Smooth muscle cell (in vitro differentiated cells): ENCODE measurements at regions not wholly inside any gene's neighbourhood (a gene's known extent, or its start where the extent isn't known, plus 50 kb on each side); places are given as distances from the start of the nearest gene placed in this dataset.

Source experiments
- DNase-seq: peaks from one replicate; lab custom pipeline; 2025; ENCODE audit not compliant: unreplicated experiment; lab: John Stamatoyannopoulos, UW
- H2AFZ ChIP-seq: fragments of 200-600 bp; sonication (generic); 2 replicates; pipeline ENCODE4 v1.6.0; 2016; ENCODE audit warnings: antibody characterized with exemption, low read depth, mild to moderate bottlenecking
- H3F3A ChIP-seq: fragments of 200-600 bp; sonication (generic); 2 replicates; pipeline ENCODE4 v1.6.0; 2017; ENCODE audit warnings: antibody characterized with exemption, low read depth
- H3K27ac ChIP-seq: fragments of 200-600 bp; sonication (generic); 2 replicates; pipeline ENCODE4 v1.5.1; 2016; ENCODE audit warnings: low read depth, mild to moderate bottlenecking
- H3K27me3 ChIP-seq: fragments of 200-600 bp; sonication (generic); 2 replicates; pipeline ENCODE4 v1.6.1; 2016; ENCODE audit warnings: low read depth, mild to moderate bottlenecking
- H3K36me3 ChIP-seq: fragments of 200-600 bp; sonication (generic); 2 replicates; pipeline ENCODE4 v1.5.1; 2016; ENCODE audit warnings: low read depth
- H3K4me1 ChIP-seq: fragments of 200-600 bp; sonication (generic); 2 replicates; pipeline ENCODE4 v1.5.1; 2016; ENCODE audit warnings: low read depth
- H3K4me2 ChIP-seq: fragments of 200-600 bp; sonication (generic); 2 replicates; pipeline ENCODE4 v1.6.0; 2016; ENCODE audit warnings: mild to moderate bottlenecking
- H3K4me3 ChIP-seq: fragments of 200-600 bp; sonication (generic); 2 replicates; pipeline ENCODE4 v1.5.1; 2016; ENCODE audit warnings: mild to moderate bottlenecking
- H3K79me2 ChIP-seq: fragments of 200-600 bp; sonication (generic); 2 replicates; pipeline ENCODE4 v1.6.0; 2016; ENCODE audit warnings: low read depth, mild to moderate bottlenecking
- H3K9ac ChIP-seq: fragments of 200-600 bp; sonication (generic); 2 replicates; pipeline ENCODE4 v1.6.0; 2016; ENCODE audit warnings: low read depth
- H3K9me3 ChIP-seq: fragments of 200-600 bp; sonication (generic); replicated peaks from 2 replicates; pipeline ENCODE4 v1.5.1; 2016; ENCODE audit warnings: low read depth
- H4K20me1 ChIP-seq: fragments of 200-600 bp; sonication (generic); 2 replicates; pipeline ENCODE4 v1.6.0; 2016; ENCODE audit warnings: low read depth
- CTCF ChIP-seq: fragments of 200-600 bp; sonication (generic); IDR thresholded peaks from 2 replicates; pipeline ENCODE4 v1.5.1; 2017; ENCODE audit warnings: borderline replicate concordance, mild to moderate bottlenecking, antibody characterized with exemption; ENCODE audit not compliant: insufficient read depth, poor library complexity, severe bottlenecking
- WGBS: methylation state at CpG from one replicate; pipeline ENCODE4 v1.1.7; 2016; ENCODE audit warnings: low lambda C conversion rate; 5-methylcytosine and 5-hydroxymethylcytosine counted together

- no peak overlapping the region for H3K27ac ChIP-seq
- H3F3A ChIP-seq: no peaks in the 10 kb centered on the region
- no peaks in the 10 kb centered on the region for H3K27me3 ChIP-seq
- no peak overlapping the region for H2AFZ ChIP-seq
- no peak for TF ChIP-seq CTCF
- no peak overlapping the region for H3K4me2 ChIP-seq
- no peaks in the 10 kb centered on the region for H3K36me3 ChIP-seq
- no peaks in the 10 kb centered on the region for H3K79me2 ChIP-seq
- DNase-seq: no peak
- H3K4me3 ChIP-seq: no peak overlapping the region
- H3K9me3 ChIP-seq: no peaks in the 10 kb centered on the region
- no peaks in the 10 kb centered on the region for H4K20me1 ChIP-seq
- 88% methylated on average over 3 of the region's 3 CpGs for WGBS
- no peak overlapping the region for H3K9ac ChIP-seq
- no peaks in the 10 kb centered on the region for H3K4me1 ChIP-seq
These were observed 512.7 kb upstream of the JAG1 start for GRCh38 chr20:11186301-11187008.

DNA sequence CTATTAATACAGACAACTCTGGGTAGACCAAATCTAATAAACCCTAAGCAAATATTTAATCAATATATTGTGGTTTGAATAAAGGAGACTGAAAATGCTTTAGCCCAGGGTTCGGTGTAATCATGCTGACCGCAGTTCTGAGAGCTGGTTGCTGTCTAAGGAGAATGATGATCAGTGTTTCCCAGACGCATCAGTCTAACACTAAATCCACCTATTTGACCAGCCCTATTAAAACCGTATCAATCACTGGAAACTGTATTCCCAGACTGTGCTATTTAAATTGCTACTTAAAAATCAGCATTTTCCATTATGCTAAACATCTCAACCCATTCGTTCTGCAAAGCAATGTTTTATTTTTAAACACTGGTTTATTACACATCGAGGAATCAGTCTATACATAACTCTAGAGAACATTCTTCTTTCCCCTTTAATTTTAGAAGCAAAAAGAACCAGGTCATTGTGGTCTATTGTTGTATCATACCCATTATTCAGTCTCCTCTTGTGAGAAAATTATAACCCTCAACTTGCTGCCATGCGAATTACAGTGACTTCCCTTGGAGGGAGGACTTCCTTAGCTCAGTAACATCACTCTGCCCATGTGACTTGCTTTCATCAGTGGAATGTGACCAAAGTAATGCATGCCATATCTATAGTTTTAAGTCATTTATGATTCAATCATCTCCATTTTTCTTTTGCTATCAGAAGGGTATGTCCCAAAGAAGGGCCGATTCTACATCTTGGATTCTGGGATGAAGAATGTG is 515.2 kb upstream of the JAG1 start:
- no peaks in the 10 kb centered on the region for H3K27me3 ChIP-seq
- no peak for DNase-seq
- H3K4me1 ChIP-seq: no peaks in the 10 kb centered on the region
- no peak overlapping the region for H3K9ac ChIP-seq
- H3K79me2 ChIP-seq: no peaks in the 10 kb centered on the region
- no peaks in the 10 kb centered on the region for H3F3A ChIP-seq
- no peak for TF ChIP-seq CTCF
- no peak overlapping the region for H3K27ac ChIP-seq
- H3K4me2 ChIP-seq: no peak overlapping the region
- no peaks in the 10 kb centered on the region for H4K20me1 ChIP-seq
- H3K4me3 ChIP-seq: no peak overlapping the region
- WGBS: 85% methylated on average over 8 of the region's 8 CpGs
- no peak overlapping the region for H2AFZ ChIP-seq
- no peaks in the 10 kb centered on the region for H3K9me3 ChIP-seq
- H3K36me3 ChIP-seq: no peaks in the 10 kb centered on the region

GRCh38 chr20:11190741-11191140 is 516.9 kb upstream of the JAG1 start:
- Histone ChIP-seq H3K36me3 (no peaks in the 10 kb centered on the region), H3F3A (peaks cover 4% of the 10 kb centered on the region), H2AFZ (no peak overlapping the region), H3K79me2 (no peaks in the 10 kb centered on the region), H3K4me3 (no peak overlapping the region), H4K20me1 (no peaks in the 10 kb centered on the region), H3K9me3 (no peaks in the 10 kb centered on the region), H3K4me1 (peaks cover under 1% of the 10 kb centered on the region), H3K27me3 (no peaks in the 10 kb centered on the region), H3K4me2 (no peak overlapping the region), H3K9ac (no peak overlapping the region), H3K27ac (no peak overlapping the region)
- WGBS: 93% methylated on average over 2 of the region's 2 CpGs
- TF ChIP-seq CTCF: no peak
- no peak for DNase-seq
